Naive thymus-derived CD4-positive, alpha-beta T cell (primary cell): ENCODE measurements at regions not wholly inside any gene's neighbourhood (a gene's known extent, or its start where the extent isn't known, plus 50 kb on each side); places are given as distances from the start of the nearest gene placed in this dataset.
A peak's percentile ranks its signal among the peaks of the same experiment; 100 is the strongest.

ENCODE experiments used
- ATAC-seq: fragments of 150-1000 bp; cut with Tn5 transposase; 2 replicates; pipeline ENCODE4 v1.10.0; 2021; ENCODE audit warnings: mild to moderate bottlenecking, moderate library complexity
- CTCF ChIA-PET: fragments of 350-600 bp; sonication (Branson Sonifier 250); formaldehyde crosslinking; loops from one replicate; lab custom pipeline; 2021; ENCODE audit warnings: antibody characterized with exemption; lab: Charles Lee
- POLR2A ChIA-PET: fragments of 350-600 bp; sonication (Branson Sonifier 250); formaldehyde crosslinking; loops from one replicate; lab custom pipeline; 2021; ENCODE audit warnings: antibody characterized with exemption, inconsistent platforms; lab: Charles Lee
- DNase-seq, 9 donors: peaks; one replicate each; pipeline versions ENCODE4 v3.0.0 to v3.0.0-alpha.2; 2020 to 2022; ENCODE audit warnings: mixed read lengths in 1 of 9
- H3K27ac ChIP-seq: one replicate; pipeline ENCODE4 v1.7.0; 2013; ENCODE audit warnings: mild to moderate bottlenecking, low read depth, low read length, moderate library complexity
- H3K27me3 ChIP-seq, 2 donors: one replicate each; pipeline ENCODE4 v1.7.0; 2013; ENCODE audit warnings: low read length in 2 of 2, mild to moderate bottlenecking in 2 of 2, moderate library complexity in 2 of 2; ENCODE audit not compliant: control insufficient read depth in 2 of 2, insufficient read depth in 2 of 2
- H3K36me3 ChIP-seq, 3 experiments: 1 replicate in 2 of 3; 2 replicates in 1 of 3; pipeline ENCODE4 v1.7.0; 2013; ENCODE audit warnings: low read length in 3 of 3, mild to moderate bottlenecking in 3 of 3, moderate library complexity in 1 of 3; ENCODE audit not compliant: insufficient read depth in 3 of 3, control insufficient read depth in 2 of 3
- H3K4me1 ChIP-seq, 2 donors: one replicate each; pipeline ENCODE4 v1.7.0; 2013; ENCODE audit warnings: low read length in 2 of 2, mild to moderate bottlenecking in 2 of 2, moderate library complexity in 1 of 2; ENCODE audit not compliant: control insufficient read depth in 2 of 2, insufficient read depth in 2 of 2
- H3K4me3 ChIP-seq: 2 replicates; pipeline ENCODE4 v1.7.0; 2013; ENCODE audit warnings: mild to moderate bottlenecking, low read length
- H3K9me3 ChIP-seq, 3 experiments: 1 replicate in 2 of 3; 2 replicates in 1 of 3; pipeline ENCODE4 v1.7.0; 2013; ENCODE audit warnings: low read length in 3 of 3; ENCODE audit not compliant: control insufficient read depth in 2 of 3
- H3K27ac Mint-ChIP-seq, 9 donors: one replicate each; pipeline ENCODE4 v1.8.0; 2020 to 2022; ENCODE audit warnings: mixed read lengths in 9 of 9, mild to moderate bottlenecking in 8 of 9, moderate library complexity in 5 of 9, inconsistent platforms in 2 of 9
- H3K27me3 Mint-ChIP-seq, 5 donors: one replicate each; pipeline ENCODE4 v1.8.0; 2021 to 2022; ENCODE audit warnings: mixed read lengths in 5 of 5, mild to moderate bottlenecking in 1 of 5
- H3K36me3 Mint-ChIP-seq, 5 donors: one replicate each; pipeline ENCODE4 v1.8.0; 2020 to 2022; ENCODE audit warnings: mixed read lengths in 5 of 5, mild to moderate bottlenecking in 3 of 5, inconsistent platforms in 1 of 5
- H3K4me1 Mint-ChIP-seq, 7 donors: one replicate each; pipeline ENCODE4 v1.8.0; 2020 to 2022; ENCODE audit warnings: mixed read lengths in 7 of 7, mild to moderate bottlenecking in 3 of 7, inconsistent platforms in 1 of 7
- H3K4me3 Mint-ChIP-seq, 10 donors: one replicate each; pipeline ENCODE4 v1.8.0; 2020 to 2022; ENCODE audit warnings: mild to moderate bottlenecking in 10 of 10, mixed read lengths in 10 of 10, moderate library complexity in 6 of 10, inconsistent platforms in 2 of 10
- H3K9me3 Mint-ChIP-seq, 11 donors: one replicate each; pipeline ENCODE4 v1.8.0; 2020 to 2022; ENCODE audit warnings: mixed read lengths in 11 of 11, mild to moderate bottlenecking in 4 of 11, inconsistent platforms in 1 of 11, moderate library complexity in 1 of 11
- intact Hi-C, 2 donors: fragments of 100-400 bp; cut with micrococcal nuclease; formaldehyde crosslinking; loops; one replicate each; pipeline ENCODE4 v1.15.1; 2023

DNA sequence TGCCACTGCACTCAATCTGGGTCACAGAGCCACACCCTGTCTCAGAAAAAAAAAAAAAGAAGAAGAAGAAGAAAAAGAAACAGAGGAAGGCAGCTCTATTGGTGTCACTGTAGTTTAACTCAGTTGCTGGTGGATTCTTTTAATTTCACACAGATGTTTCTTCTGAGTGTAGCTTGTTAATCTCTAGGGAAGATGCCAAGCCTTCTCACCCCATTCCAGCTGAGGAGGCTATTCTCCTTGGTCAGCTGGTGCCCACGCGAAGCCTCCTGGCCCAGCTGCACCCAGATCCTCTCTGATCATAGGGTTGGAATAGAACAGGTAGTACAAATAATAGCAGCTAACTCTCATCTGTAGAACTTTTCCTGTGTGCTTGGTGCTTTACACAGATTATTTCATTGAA, 113.8 kb upstream of the SPRY4 start:
- ChIA-PET POLR2A (no interaction called here), CTCF (interaction anchor here (0.7 kb wide), 1 partner anchor 227 kb away, joined by 3 read pairs; no protein-coding TSS in a partner anchor)
- H3K36me3 ChIP-seq, result no peaks in the 10 kb centered on the region
- H3K27me3 ChIP-seq, result no peaks in the 10 kb centered on the region
- H3K27ac ChIP-seq, result no peak overlapping the region
- Mint-ChIP-seq H3K27ac (no peak overlapping the region), H3K27me3 (peaks cover 0 to 12% (median 0%) of the 10 kb centered on the region in 5 donors), H3K4me3 (no peak overlapping the region), H3K9me3 (no peaks in the 10 kb centered on the region), H3K36me3 (peaks cover 0 to 2% (median 0%) of the 10 kb centered on the region in 5 donors), H3K4me1 (peaks cover 15 to 39% (median 30%) of the 10 kb centered on the region in 7 donors)
- intact Hi-C loops, result no loop called here
- no peak for DNase-seq
- H3K9me3 ChIP-seq, result no peaks in the 10 kb centered on the region
- no peak overlapping the region for H3K4me3 ChIP-seq
- peaks cover 7 to 14% of the 10 kb centered on the region in 2 donors for H3K4me1 ChIP-seq
- no peak for ATAC-seq

DNA sequence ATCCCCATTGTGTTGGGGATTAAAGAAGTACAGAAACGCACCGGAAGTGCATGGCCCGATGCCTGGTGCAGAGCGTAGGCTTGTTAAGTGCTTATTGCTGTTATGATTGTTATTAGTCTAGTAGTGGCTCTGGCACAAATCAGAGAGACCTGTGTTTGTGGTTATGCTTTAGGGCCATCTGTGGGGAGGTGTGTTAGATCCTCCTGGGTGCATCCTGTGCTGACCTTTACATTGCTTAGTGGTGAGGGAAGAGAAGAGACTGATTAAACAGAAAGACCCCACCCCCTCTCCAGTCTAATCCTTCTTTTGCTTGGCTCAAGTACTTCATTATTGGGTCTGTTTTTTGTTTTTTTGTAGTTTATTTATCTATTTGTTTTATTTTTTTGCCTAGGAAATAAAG, 112.7 kb upstream of the SPRY4 start:
- H3K4me3 ChIP-seq, result no peak overlapping the region
- CTCF ChIA-PET, result no interaction called here
- DNase-seq (no peak), ATAC-seq (no peak)
- POLR2A ChIA-PET, result no interaction called here
- Mint-ChIP-seq H3K9me3 (no peaks in the 10 kb centered on the region), H3K4me3 (no peak overlapping the region), H3K27ac (no peak overlapping the region), H3K36me3 (peaks cover 0 to 2% (median 0%) of the 10 kb centered on the region in 5 donors), H3K4me1 (peaks cover 25 to 49% (median 40%) of the 10 kb centered on the region in 7 donors), H3K27me3 (peaks cover 0 to 12% (median 0%) of the 10 kb centered on the region in 5 donors)
- no peaks in the 10 kb centered on the region for H3K36me3 ChIP-seq
- H3K27ac ChIP-seq, result no peak overlapping the region
- H3K27me3 ChIP-seq, result no peaks in the 10 kb centered on the region
- no peaks in the 10 kb centered on the region for H3K9me3 ChIP-seq
- peaks cover 15 to 24% of the 10 kb centered on the region in 2 donors for H3K4me1 ChIP-seq
- intact Hi-C loops, result no loop called here

DNA sequence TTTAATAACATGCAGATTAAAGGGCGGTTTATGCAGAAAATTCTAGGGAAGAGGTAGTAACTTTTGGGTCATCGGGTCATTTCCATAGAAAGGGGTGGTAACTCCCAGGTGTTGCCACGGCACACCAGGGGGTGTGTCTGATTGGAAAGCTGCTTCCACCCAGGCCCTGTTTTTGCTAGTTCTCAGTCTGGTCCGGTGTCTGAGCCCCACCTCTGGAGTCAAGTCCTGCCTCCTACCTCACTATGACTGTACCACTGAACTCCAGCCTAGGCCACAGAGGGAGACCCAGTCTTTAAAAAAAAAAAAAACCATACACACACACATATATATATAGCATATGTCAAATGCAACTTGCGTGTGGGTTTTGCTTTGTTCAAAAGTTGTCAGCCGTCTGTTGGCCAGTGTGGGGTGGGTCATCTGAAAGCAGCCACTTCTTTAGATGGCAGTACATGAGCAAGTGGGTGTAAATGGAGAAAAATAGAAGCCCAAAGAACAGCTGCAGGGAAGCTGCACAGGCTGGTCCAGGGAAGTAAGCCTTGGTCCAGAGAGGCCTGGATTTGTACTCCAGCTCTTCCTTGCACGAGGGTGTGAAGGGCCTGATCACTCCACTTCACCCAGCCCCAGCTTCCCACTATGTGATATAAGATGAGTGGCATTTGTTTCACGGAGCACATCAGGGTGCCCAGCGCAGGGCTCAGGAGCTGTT, 110.7 kb upstream of the SPRY4 start:
- peaks cover 28 to 49% (median 39%) of the 10 kb centered on the region in 7 donors for H3K4me1 Mint-ChIP-seq
- no peak for ATAC-seq
- H3K27me3 ChIP-seq, result no peaks in the 10 kb centered on the region
- no peaks in the 10 kb centered on the region for H3K36me3 ChIP-seq
- peaks cover 0 to under 1% (median 0%) of the 10 kb centered on the region in 5 donors for H3K27me3 Mint-ChIP-seq
- ChIA-PET CTCF (interaction anchor here (0.6 to 0.7 kb wide), 2 partner anchors 10 to 264 kb away, joined by 3 to 4 read pairs; no protein-coding TSS in a partner anchor), POLR2A (interaction anchor here (0.7 kb wide), 1 partner anchor 38 kb away, joined by 5 read pairs; no protein-coding TSS in a partner anchor)
- H3K9me3 ChIP-seq, result no peaks in the 10 kb centered on the region
- no peak overlapping the region for H3K4me3 Mint-ChIP-seq
- H3K4me3 ChIP-seq, result no peak overlapping the region
- no peak for DNase-seq
- no peak overlapping the region for H3K27ac ChIP-seq
- peaks cover 22 to 27% of the 10 kb centered on the region in 2 donors for H3K4me1 ChIP-seq
- H3K27ac Mint-ChIP-seq, result no peak overlapping the region
- intact Hi-C loops, result no loop called here
- no peaks in the 10 kb centered on the region for H3K9me3 Mint-ChIP-seq
- H3K36me3 Mint-ChIP-seq, result peaks cover 0 to 4% (median 0%) of the 10 kb centered on the region in 5 donors

DNA sequence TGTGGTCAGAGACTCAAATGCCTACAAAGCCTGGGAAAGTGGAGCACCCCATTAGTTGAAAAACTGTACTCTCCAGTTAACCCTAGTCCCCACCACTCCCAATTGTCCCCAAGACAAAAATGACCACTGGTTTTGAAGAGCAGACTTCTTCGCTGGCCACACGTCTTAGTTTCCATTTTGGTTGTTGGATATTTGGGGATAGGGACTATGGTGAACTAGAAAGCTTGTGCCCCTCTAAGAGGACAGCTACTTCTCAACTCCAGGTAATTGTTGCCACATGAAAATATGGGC, 109.4 kb upstream of the SPRY4 start:
- DNase-seq, result no peak
- H3K27ac Mint-ChIP-seq, result no peak overlapping the region
- H3K4me1 ChIP-seq, result peaks cover 22 to 27% of the 10 kb centered on the region in 2 donors
- no peak overlapping the region for H3K4me3 Mint-ChIP-seq
- no peaks in the 10 kb centered on the region for H3K9me3 ChIP-seq
- H3K36me3 Mint-ChIP-seq, result peaks cover 0 to 3% (median 0%) of the 10 kb centered on the region in 5 donors
- ChIA-PET POLR2A (interaction anchor here (0.6 kb wide), 1 partner anchor 73 kb away, joined by 3 read pairs; no protein-coding TSS in a partner anchor), CTCF (no interaction called here)
- H3K27me3 Mint-ChIP-seq, result no peaks in the 10 kb centered on the region
- peaks cover 28 to 48% (median 42%) of the 10 kb centered on the region in 7 donors for H3K4me1 Mint-ChIP-seq
- H3K27ac ChIP-seq, result no peak overlapping the region
- H3K36me3 ChIP-seq, result no peaks in the 10 kb centered on the region
- intact Hi-C loops, result no loop called here
- H3K4me3 ChIP-seq, result no peak overlapping the region
- H3K27me3 ChIP-seq, result no peaks in the 10 kb centered on the region
- no peak for ATAC-seq
- no peaks in the 10 kb centered on the region for H3K9me3 Mint-ChIP-seq

DNA sequence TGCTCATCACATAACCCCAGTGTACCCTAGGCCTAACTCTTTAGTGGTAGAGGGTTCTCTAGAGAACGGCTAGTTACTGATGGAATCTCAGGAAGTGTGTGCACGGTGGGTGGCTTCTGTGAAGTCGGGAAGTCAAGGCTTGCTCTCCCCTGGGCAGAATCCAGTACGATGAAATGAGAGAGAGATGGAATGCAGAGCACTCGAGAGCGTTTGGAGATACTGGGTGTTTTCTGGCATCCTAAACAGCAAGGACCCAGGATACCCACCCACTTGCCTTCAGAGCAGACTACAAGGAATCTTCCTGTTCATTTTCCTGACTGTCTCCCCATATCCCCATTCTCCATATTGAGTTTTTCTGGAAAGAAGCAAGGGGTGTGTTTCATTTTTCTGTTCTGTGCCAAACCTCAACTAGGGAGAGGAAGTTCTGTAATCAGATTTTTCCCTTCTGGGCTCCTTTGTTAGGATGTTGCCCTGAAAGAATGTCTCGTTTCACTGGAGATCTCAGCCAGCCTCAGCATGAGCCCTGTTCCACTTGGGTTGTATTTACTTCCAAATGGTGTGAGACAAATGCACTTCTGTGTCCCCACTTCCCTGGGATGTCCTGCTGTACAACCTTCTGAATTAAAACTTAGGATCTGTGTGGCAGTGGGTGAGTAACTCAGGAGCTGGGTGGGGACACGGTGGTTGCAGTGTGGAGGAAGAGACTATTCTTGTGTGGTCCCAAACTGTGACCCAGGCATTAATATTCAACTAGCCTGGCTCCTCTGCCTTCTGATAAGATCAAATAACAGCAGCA, 108.9 kb upstream of the SPRY4 start:
- no peaks in the 10 kb centered on the region for H3K36me3 ChIP-seq
- H3K27ac ChIP-seq, result no peak overlapping the region
- no peaks in the 10 kb centered on the region for H3K9me3 ChIP-seq
- Mint-ChIP-seq H3K27ac (peak overlapping the region in 3 of 9 donors; percentile 49 to 86 (median 67)), H3K4me3 (peak overlapping the region in 7 of 10 donors; percentile 42 to 77 (median 63)), H3K27me3 (no peaks in the 10 kb centered on the region), H3K36me3 (peaks cover 0 to 3% (median 0%) of the 10 kb centered on the region in 5 donors), H3K4me1 (peaks cover 28 to 43% (median 39%) of the 10 kb centered on the region in 7 donors), H3K9me3 (no peaks in the 10 kb centered on the region)
- ChIA-PET CTCF (no interaction called here), POLR2A (interaction anchor here (0.6 to 1.6 kb wide), 3 partner anchors 8 to 72 kb away, joined by 3 to 7 read pairs (median 3); no protein-coding TSS in a partner anchor)
- no peak for DNase-seq
- peaks cover 22 to 27% of the 10 kb centered on the region in 2 donors for H3K4me1 ChIP-seq
- H3K27me3 ChIP-seq, result no peaks in the 10 kb centered on the region
- H3K4me3 ChIP-seq, result no peak overlapping the region
- intact Hi-C loops, result loop anchor here (1.0 to 2.0 kb wide), 2 partner anchors 76 to 77 kb away; no protein-coding TSS in a partner anchor
- no peak for ATAC-seq

DNA sequence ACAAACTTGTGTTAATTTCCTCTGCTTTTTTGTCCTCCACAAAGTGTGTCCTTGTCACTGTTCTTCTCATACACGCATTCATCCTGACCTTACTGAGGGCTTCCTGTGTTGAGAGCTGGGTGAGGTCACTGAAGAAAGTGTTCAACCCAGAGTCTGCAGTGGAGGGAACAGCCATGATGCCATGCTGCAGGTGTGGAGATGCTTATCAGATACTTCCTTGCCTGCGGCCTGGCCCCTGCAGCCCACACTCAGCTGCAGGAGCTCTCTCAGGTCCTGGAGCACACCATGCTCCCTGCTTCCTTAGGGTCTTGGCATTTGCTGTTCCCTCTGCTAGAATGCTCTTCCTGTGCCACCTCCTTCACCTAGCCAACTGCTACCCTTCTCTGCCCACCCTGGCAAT, 108.1 kb upstream of the SPRY4 start:
- Mint-ChIP-seq H3K27ac (peak overlapping the region; percentile 49 to 94 (median 77)), H3K9me3 (no peaks in the 10 kb centered on the region), H3K4me1 (peaks cover 27 to 40% (median 33%) of the 10 kb centered on the region in 7 donors), H3K36me3 (peaks cover 0 to 3% (median 0%) of the 10 kb centered on the region in 5 donors), H3K27me3 (no peaks in the 10 kb centered on the region), H3K4me3 (peak overlapping the region in 9 of 10 donors; percentile 42 to 77 (median 61))
- POLR2A ChIA-PET, result interaction anchor here (0.6 to 1.6 kb wide), 3 partner anchors 9 to 423 kb away, joined by 3 to 7 read pairs (median 3); no protein-coding TSS in a partner anchor
- peak; percentile 91 for ATAC-seq
- H3K27ac ChIP-seq, result no peak overlapping the region
- no peaks in the 10 kb centered on the region for H3K36me3 ChIP-seq
- no peak overlapping the region for H3K4me3 ChIP-seq
- intact Hi-C loops, result loop anchor here (1.0 to 2.0 kb wide), 2 partner anchors 76 kb away; no protein-coding TSS in a partner anchor
- peak in 8 of 9 donors; percentile 33 to 68 (median 50) for DNase-seq
- H3K27me3 ChIP-seq, result no peaks in the 10 kb centered on the region
- no peaks in the 10 kb centered on the region for H3K9me3 ChIP-seq
- CTCF ChIA-PET, result no interaction called here
- H3K4me1 ChIP-seq, result peaks cover 22 to 27% of the 10 kb centered on the region in 2 donors
